Osteoblast (primary cell): ENCODE measurements at regions not wholly inside any gene's neighbourhood (a gene's known extent, or its start where the extent isn't known, plus 50 kb on each side); places are given as distances from the start of the nearest gene placed in this dataset.
"Not testable (repeated sequence)": the region's sequence is repeated elsewhere in the genome, so short reads cannot be mapped to it uniquely, and the experiment has no call there.

Experiments used
- DNase-seq: peaks from one replicate; pipeline ENCODE4 v3.0.0; 2011; ENCODE audit warnings: low spot score, mixed read lengths; ENCODE audit not compliant: insufficient read length; ENCODE audit errors: missing footprints
- H2AFZ ChIP-seq: 2 replicates; pipeline ENCODE4 v1.6.0; 2011; ENCODE audit warnings: mild to moderate bottlenecking, low read length
- H3K27ac ChIP-seq: 2 replicates; pipeline ENCODE4 v1.5.1; 2011; ENCODE audit warnings: mild to moderate bottlenecking, low read depth, low read length, moderate library complexity
- H3K27me3 ChIP-seq: 2 replicates; pipeline ENCODE4 v1.6.0; 2012; ENCODE audit warnings: mild to moderate bottlenecking, control low read depth, inconsistent platforms, low read length, moderate library complexity; ENCODE audit not compliant: insufficient read depth
- H3K36me3 ChIP-seq: 2 replicates; pipeline ENCODE4 v1.5.1; 2011; ENCODE audit warnings: mild to moderate bottlenecking, low read length, control low read depth, moderate library complexity; ENCODE audit not compliant: insufficient read depth
- H3K4me1 ChIP-seq: 2 replicates; pipeline ENCODE4 v1.5.1; 2011; ENCODE audit warnings: mild to moderate bottlenecking, low read length, control low read depth, moderate library complexity; ENCODE audit not compliant: insufficient read depth
- H3K4me2 ChIP-seq: 2 replicates; pipeline ENCODE4 v1.6.0; 2011; ENCODE audit warnings: mild to moderate bottlenecking, low read length; ENCODE audit not compliant: insufficient read depth
- H3K4me3 ChIP-seq: fragments of 200-600 bp; sonication (generic); 3 replicates; pipeline ENCODE4 v1.5.1; 2012; ENCODE audit warnings: mild to moderate bottlenecking, low read length, inconsistent platforms; ENCODE audit not compliant: insufficient read depth
- H3K79me2 ChIP-seq: 2 replicates; pipeline ENCODE4 v1.6.0; 2012; ENCODE audit warnings: mild to moderate bottlenecking, low read length, control low read depth, inconsistent platforms; ENCODE audit not compliant: insufficient read depth
- H3K9me3 ChIP-seq: 2 replicates; pipeline ENCODE4 v1.5.1; 2011; ENCODE audit warnings: low read depth, low read length, control low read depth
- H4K20me1 ChIP-seq: 2 replicates; pipeline ENCODE4 v1.6.0; 2012; ENCODE audit warnings: mild to moderate bottlenecking, low read length, control low read depth; ENCODE audit not compliant: insufficient read depth
- TF ChIP-seq, protein P1 (sequence below): IDR thresholded peaks from 2 replicates; pipeline ENCODE4 v1.5.1; 2011; ENCODE audit warnings: mild to moderate bottlenecking, low read depth, low read length, moderate library complexity; ENCODE audit errors: extremely low read depth

DNA sequence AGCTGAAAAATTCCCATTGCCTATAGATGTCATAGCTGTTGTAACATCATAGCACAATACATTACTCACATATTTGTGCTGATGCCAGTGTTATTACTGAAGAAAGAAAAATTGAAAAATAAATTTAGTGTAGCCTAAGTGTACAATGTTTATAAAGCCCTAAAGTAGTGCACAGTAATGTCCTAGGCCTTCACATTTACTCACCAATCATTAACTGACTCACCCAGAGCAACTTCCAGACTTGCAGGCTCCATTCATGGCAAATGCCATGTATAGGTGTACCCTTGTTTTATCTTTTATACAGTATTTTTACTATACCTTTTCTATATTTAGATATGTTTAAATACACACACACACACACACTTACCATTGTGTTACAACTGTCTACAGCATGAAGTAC lies 265.4 kb upstream of the MAGEB18 start:
- H3K79me2 ChIP-seq, result no peaks in the 10 kb centered on the region

DNA sequence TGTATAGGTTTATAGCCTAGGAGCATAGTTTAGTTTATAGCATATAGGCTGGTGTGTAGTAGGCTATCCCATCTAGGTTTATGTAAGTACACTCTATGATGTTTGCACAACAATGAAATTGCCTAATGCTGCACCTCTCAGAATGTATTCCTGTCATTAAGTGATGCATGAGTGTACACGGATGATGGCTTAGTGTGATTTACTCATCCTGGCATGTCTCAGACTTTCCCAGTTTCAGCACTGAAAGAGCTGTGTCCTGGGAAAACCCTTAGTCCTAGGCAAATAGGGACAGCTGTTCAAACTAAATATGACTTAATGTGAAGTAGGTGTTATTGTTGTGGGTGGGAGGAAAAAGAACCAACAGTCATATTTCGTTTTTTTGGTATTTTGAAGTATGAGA lies 264.9 kb upstream of the MAGEB18 start:
- Histone ChIP-seq H3K4me3 (no peak overlapping the region), H4K20me1 (no peaks in the 10 kb centered on the region), H3K4me2 (no peak overlapping the region), H3K36me3 (no peaks in the 10 kb centered on the region), H3K9me3 (no peaks in the 10 kb centered on the region), H2AFZ (no peak overlapping the region), H3K27me3 (no peaks in the 10 kb centered on the region), H3K4me1 (no peaks in the 10 kb centered on the region), H3K79me2 (no peaks in the 10 kb centered on the region), H3K27ac (no peak overlapping the region)
- TF ChIP-seq, protein P1, sequence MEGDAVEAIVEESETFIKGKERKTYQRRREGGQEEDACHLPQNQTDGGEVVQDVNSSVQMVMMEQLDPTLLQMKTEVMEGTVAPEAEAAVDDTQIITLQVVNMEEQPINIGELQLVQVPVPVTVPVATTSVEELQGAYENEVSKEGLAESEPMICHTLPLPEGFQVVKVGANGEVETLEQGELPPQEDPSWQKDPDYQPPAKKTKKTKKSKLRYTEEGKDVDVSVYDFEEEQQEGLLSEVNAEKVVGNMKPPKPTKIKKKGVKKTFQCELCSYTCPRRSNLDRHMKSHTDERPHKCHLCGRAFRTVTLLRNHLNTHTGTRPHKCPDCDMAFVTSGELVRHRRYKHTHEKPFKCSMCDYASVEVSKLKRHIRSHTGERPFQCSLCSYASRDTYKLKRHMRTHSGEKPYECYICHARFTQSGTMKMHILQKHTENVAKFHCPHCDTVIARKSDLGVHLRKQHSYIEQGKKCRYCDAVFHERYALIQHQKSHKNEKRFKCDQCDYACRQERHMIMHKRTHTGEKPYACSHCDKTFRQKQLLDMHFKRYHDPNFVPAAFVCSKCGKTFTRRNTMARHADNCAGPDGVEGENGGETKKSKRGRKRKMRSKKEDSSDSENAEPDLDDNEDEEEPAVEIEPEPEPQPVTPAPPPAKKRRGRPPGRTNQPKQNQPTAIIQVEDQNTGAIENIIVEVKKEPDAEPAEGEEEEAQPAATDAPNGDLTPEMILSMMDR, result no peak
- no peak for DNase-seq

More for the DNA sequence above, 265.4 kb upstream of the MAGEB18 start:
- H3K4me3 ChIP-seq, result no peak overlapping the region
- H3K9me3 ChIP-seq, result no peaks in the 10 kb centered on the region
- no peaks in the 10 kb centered on the region for H4K20me1 ChIP-seq
- H3K4me1 ChIP-seq, result no peaks in the 10 kb centered on the region
- no peak overlapping the region for H3K27ac ChIP-seq
- H3K27me3 ChIP-seq, result no peaks in the 10 kb centered on the region
- DNase-seq, result no peak
- no peaks in the 10 kb centered on the region for H3K36me3 ChIP-seq
- H3K4me2 ChIP-seq, result no peak overlapping the region
- no peak overlapping the region for H2AFZ ChIP-seq
- TF ChIP-seq, protein P1, result no peak

DNA sequence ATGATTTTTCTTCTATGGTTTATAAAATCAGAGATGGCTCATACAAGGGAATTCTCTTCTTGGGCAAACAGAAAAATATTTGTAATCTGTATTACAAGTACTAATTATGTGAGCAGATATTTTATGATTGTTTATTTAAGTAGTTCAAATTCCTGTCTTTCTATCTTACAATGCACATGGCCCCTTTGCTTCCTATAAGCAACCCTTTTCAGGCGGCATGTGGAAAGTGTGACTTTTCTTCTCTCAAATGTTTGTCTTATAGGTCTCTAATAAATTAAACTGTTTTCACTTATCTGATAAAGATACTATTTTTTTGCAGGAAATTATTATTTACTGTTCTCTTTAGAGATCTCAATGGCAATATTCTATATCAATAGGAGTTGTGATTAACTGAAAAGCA lies 259.3 kb upstream of the MAGEB18 start:
- H2AFZ ChIP-seq, result no peak overlapping the region
- TF ChIP-seq, protein P1, result no peak
- H3K9me3 ChIP-seq, result no peaks in the 10 kb centered on the region
- no peaks in the 10 kb centered on the region for H3K27me3 ChIP-seq
- no peaks in the 10 kb centered on the region for H3K4me1 ChIP-seq
- H3K4me2 ChIP-seq, result no peak overlapping the region
- H3K79me2 ChIP-seq, result no peaks in the 10 kb centered on the region
- no peaks in the 10 kb centered on the region for H3K36me3 ChIP-seq
- no peak for DNase-seq
- no peaks in the 10 kb centered on the region for H4K20me1 ChIP-seq
- no peak overlapping the region for H3K27ac ChIP-seq
- no peak overlapping the region for H3K4me3 ChIP-seq

DNA sequence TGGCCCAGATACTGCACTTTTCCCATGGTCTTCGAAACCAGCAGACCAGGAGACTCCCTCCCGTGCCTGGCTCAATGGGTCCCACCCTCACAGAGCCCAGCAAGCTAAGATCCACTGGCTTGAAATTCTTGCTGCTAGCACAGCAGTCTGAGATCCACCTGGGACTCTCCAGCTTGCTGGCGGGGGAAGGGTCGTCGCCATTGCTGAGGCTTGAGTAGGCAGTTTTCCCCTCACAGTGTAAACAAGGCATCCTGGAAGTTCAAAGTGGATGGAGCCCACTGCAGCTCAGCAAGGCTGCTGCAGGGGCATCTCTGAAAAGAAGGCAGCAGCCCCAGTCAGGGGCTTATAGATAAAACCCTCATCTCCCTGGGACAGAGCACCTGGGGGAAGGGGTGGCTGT lies 255.6 kb upstream of the MAGEB18 start:
- not testable (repeated sequence) for H3K4me1 ChIP-seq, H3K4me2 ChIP-seq, H3K4me3 ChIP-seq, H3K27me3 ChIP-seq, DNase-seq, H2AFZ ChIP-seq, H3K36me3 ChIP-seq, H3K9me3 ChIP-seq, H3K27ac ChIP-seq, H3K79me2 ChIP-seq, H4K20me1 ChIP-seq
